Motor neuron (in vitro differentiated cells): ENCODE measurements at regions not wholly inside any gene's neighbourhood (a gene's known extent, or its start where the extent isn't known, plus 50 kb on each side); places are given as distances from the start of the nearest gene placed in this dataset.
"Not testable (repeated sequence)": the region's sequence is repeated elsewhere in the genome, so short reads cannot be mapped to it uniquely, and the experiment has no call there.

Experiments used
- ATAC-seq, 8 experiments: fragments of 200-7000 bp; cut with Tn5 transposase; replicated peaks in 6 of 8; 2 replicates each; pipeline ENCODE4 v1.8.0; 2021; ENCODE audit warnings: mild to moderate bottlenecking in 8 of 8, moderate library complexity in 8 of 8
- H3K27ac ChIP-seq, 2 donors: fragments of 250-450 bp; sonication (Bioruptor Pico); 2 replicates each; pipeline ENCODE4 v1.9.0; 2021; ENCODE audit warnings: antibody characterized with exemption in 2 of 2, mild to moderate bottlenecking in 2 of 2, moderate library complexity in 1 of 2
- H3K4me1 ChIP-seq, 2 donors: fragments of 250-450 bp; sonication (Bioruptor Pico); replicated peaks in 1 of 2; 2 replicates each; pipeline ENCODE4 v1.6.1; 2021; ENCODE audit warnings: antibody characterized with exemption in 2 of 2, mild to moderate bottlenecking in 2 of 2, moderate library complexity in 1 of 2
- H3K4me3 ChIP-seq, 5 donors: fragments of 250-450 bp; sonication (Bioruptor Pico); 2 replicates each; pipeline ENCODE4 v1.9.0; 2021; ENCODE audit warnings: antibody characterized with exemption in 5 of 5, mild to moderate bottlenecking in 5 of 5, moderate library complexity in 4 of 5
- WGBS, 10 experiments: fragments of 450-650 bp; shearing (Covaris generic); methylation state at CpG; one replicate each; pipeline ENCODE4 v1.0.0; 2022; 5-methylcytosine and 5-hydroxymethylcytosine counted together
- in situ Hi-C, 9 experiments: fragments of 400-800 bp; cut with MboI; loops; one replicate each; pipeline ENCODE4 v1.15.0; 2021; ENCODE audit warnings: low sequenced_read_pairs in 9 of 9, low pct_unique_long_range_greater_than_20kb in 2 of 9; ENCODE audit not compliant: unreplicated experiment in 9 of 9

GRCh38 chr15:56568466-56569167 lies 103.7 kb upstream of the MNS1 start:
- no peak overlapping the region for H3K4me3 ChIP-seq
- no peaks in the 10 kb centered on the region for H3K4me1 ChIP-seq
- no peak overlapping the region for H3K27ac ChIP-seq
- WGBS, 10 experiments, result 47 to 100% (median 77%) methylated on average over 1 to 4 of the region's 4 CpGs; no CpG with 5 or more reads in 4 of the 10 experiments
- in situ Hi-C loops, result no loop called here
- ATAC-seq, result peak in 1 of 8 experiments; percentile 42

GRCh38 chr15:56557415-56557814 lies 92.5 kb upstream of the MNS1 start:
- no peaks in the 10 kb centered on the region for H3K4me1 ChIP-seq
- H3K4me3 ChIP-seq, result no peak overlapping the region
- ATAC-seq, result no peak
- in situ Hi-C loops, result no loop called here
- H3K27ac ChIP-seq, result no peak overlapping the region

GRCh38 chr15:56553486-56553885 lies 88.5 kb upstream of the MNS1 start:
- ATAC-seq, result no peak
- in situ Hi-C loops, result no loop called here
- WGBS, 10 experiments, result 0 to 100% (median 60%) methylated on average over 1 of the region's 1 CpG; no CpG with 5 or more reads in 1 of the 10 experiments
- H3K4me1 ChIP-seq, result no peaks in the 10 kb centered on the region
- no peak overlapping the region for H3K27ac ChIP-seq
- no peak overlapping the region for H3K4me3 ChIP-seq

- H3K4me3 ChIP-seq, result no peak overlapping the region
- H3K27ac ChIP-seq, result no peak overlapping the region
- in situ Hi-C loops, result no loop called here
- H3K4me1 ChIP-seq, result no peaks in the 10 kb centered on the region
- WGBS, 10 experiments, result 0 to 100% (median 90%) methylated on average over 1 of the region's 1 CpG
- ATAC-seq, result no peak
These were observed 87.7 kb upstream of the MNS1 start for GRCh38 chr15:56552659-56553058.

- H3K4me1 ChIP-seq, H3K27ac ChIP-seq, in situ Hi-C loops, ATAC-seq, H3K4me3 ChIP-seq: not testable (repeated sequence)
- 100% methylated on average over 1 of the region's 24 CpGs; no CpG with 5 or more reads in 9 of the 10 experiments for WGBS, 10 experiments
These were observed 75.6 kb upstream of the MNS1 start for GRCh38 chr15:56540570-56540969.

- 58 to 92% (median 86%) methylated on average over 3 to 10 of the region's 22 CpGs; no CpG with 5 or more reads in 7 of the 10 experiments for WGBS, 10 experiments
- in situ Hi-C loops, H3K4me3 ChIP-seq, H3K27ac ChIP-seq, ATAC-seq, H3K4me1 ChIP-seq: not testable (repeated sequence)
These were observed 75.2 kb upstream of the MNS1 start for GRCh38 chr15:56540157-56540556.

- WGBS, 10 experiments, result 62 to 100% (median 86%) methylated on average over 1 to 7 of the region's 7 CpGs; no CpG with 5 or more reads in 1 of the 10 experiments
- H3K27ac ChIP-seq, result no peak overlapping the region
- in situ Hi-C loops, result no loop called here
- peaks cover 0 to 8% of the 10 kb centered on the region in 2 donors for H3K4me1 ChIP-seq
- H3K4me3 ChIP-seq, result no peak overlapping the region
- ATAC-seq, result no peak
These were observed 74.1 kb upstream of the MNS1 start for GRCh38 chr15:56538901-56539545.

- no peak for ATAC-seq
- in situ Hi-C loops, result no loop called here
- H3K27ac ChIP-seq, result no peak overlapping the region
- peaks cover 2 to 10% of the 10 kb centered on the region in 2 donors for H3K4me1 ChIP-seq
- 53 to 100% (median 67%) methylated on average over 1 to 4 of the region's 4 CpGs; no CpG with 5 or more reads in 3 of the 10 experiments for WGBS, 10 experiments
- no peak overlapping the region for H3K4me3 ChIP-seq
These were observed 72.9 kb upstream of the MNS1 start for GRCh38 chr15:56537881-56538280.

GRCh38 chr15:56534728-56535127 lies 69.8 kb upstream of the MNS1 start:
- ATAC-seq, result peak in 5 of 8 experiments; percentile 26 to 73 (median 48)
- WGBS, 10 experiments, result 50 to 84% (median 72%) methylated on average over 2 to 4 of the region's 4 CpGs; no CpG with 5 or more reads in 4 of the 10 experiments
- no peak overlapping the region for H3K27ac ChIP-seq
- in situ Hi-C loops, result no loop called here
- peaks cover 2 to 10% of the 10 kb centered on the region in 2 donors for H3K4me1 ChIP-seq
- H3K4me3 ChIP-seq, result no peak overlapping the region

- Histone ChIP-seq H3K4me3 (no peak overlapping the region), H3K27ac (no peak overlapping the region), H3K4me1 (peaks cover 2 to 10% of the 10 kb centered on the region in 2 donors)
- in situ Hi-C loops, result no loop called here
- peak in 5 of 8 experiments; percentile 36 to 82 (median 61) for ATAC-seq
- WGBS, 10 experiments, result 0 to 40% (median 22%) methylated on average over 1 to 2 of the region's 2 CpGs; no CpG with 5 or more reads in 4 of the 10 experiments
These were observed 68.9 kb upstream of the MNS1 start for GRCh38 chr15:56533731-56534403.

- Histone ChIP-seq H3K4me3 (no peak overlapping the region), H3K27ac (no peak overlapping the region), H3K4me1 (peaks cover 2 to 10% of the 10 kb centered on the region in 2 donors)
- 14 to 100% (median 73%) methylated on average over 1 to 4 of the region's 4 CpGs; no CpG with 5 or more reads in 1 of the 10 experiments for WGBS, 10 experiments
- ATAC-seq, result peak; percentile 16 to 82 (median 56)
- in situ Hi-C loops, result no loop called here
These were observed 68.0 kb upstream of the MNS1 start for GRCh38 chr15:56532721-56533460.

GRCh38 chr15:56530157-56530556 lies 65.2 kb upstream of the MNS1 start:
- ATAC-seq, result no peak
- H3K4me1 ChIP-seq, result peaks cover 2 to 10% of the 10 kb centered on the region in 2 donors
- 20 to 100% (median 67%) methylated on average over 1 of the region's 1 CpG; no CpG with 5 or more reads in 3 of the 10 experiments for WGBS, 10 experiments
- H3K27ac ChIP-seq, result no peak overlapping the region
- in situ Hi-C loops, result no loop called here
- no peak overlapping the region for H3K4me3 ChIP-seq
